ENCODE measurements at regions not wholly inside any gene's neighbourhood (a gene's known extent, or its start where the extent isn't known, plus 50 kb on each side); places are given as distances from the start of the nearest gene placed in this dataset.

DNA sequence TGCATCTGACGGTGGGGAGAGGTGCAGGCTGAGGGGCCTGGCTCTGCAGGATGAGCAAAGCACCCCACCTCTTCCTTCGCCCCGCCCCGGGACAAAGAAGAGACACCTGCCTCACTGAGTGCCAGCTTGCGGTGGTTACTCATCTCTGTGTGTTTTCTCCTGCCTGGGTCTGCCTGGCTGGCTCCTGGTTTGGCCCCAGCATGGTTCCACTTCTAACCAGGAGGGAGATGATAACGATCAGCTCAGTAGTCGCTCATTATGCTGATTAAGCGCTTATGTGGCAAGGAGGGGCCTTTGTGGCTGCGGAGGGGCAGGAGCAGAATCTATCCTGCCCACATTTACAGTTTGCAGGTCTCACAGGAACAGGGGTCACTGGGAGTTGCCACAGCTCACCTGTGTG, 68.7 kb upstream of the EDAR start:
- H3K9me1 ChIP-seq (replicated peaks; ENCODE audit: control insufficient read depth, extremely low read depth, insufficient read depth, low read length): no peaks in the 10 kb centered on the region
- no peak overlapping the region for H2AFZ ChIP-seq (ENCODE audit: low read depth, low read length)
- no peaks in the 10 kb centered on the region for H3K36me3 ChIP-seq (ENCODE audit: control insufficient read depth in 2 of 2, extremely low read depth in 1 of 2, insufficient read depth in 2 of 2, low read length in 2 of 2)
- FAIRE-seq: no peak
- no peaks in the 10 kb centered on the region for H4K20me1 ChIP-seq (replicated peaks; ENCODE audit: control insufficient read depth, extremely low read depth, insufficient read depth, low read length)
- CTCF ChIA-PET: interaction anchor here (1.4 kb wide), 1 partner anchor 71 kb away, joined by 3 read pairs; no protein-coding TSS in a partner anchor
- H3K4me3 ChIP-seq (replicated peaks in 1 of 3; ENCODE audit: insufficient read depth in 1 of 3, low read depth in 1 of 3, low read length in 3 of 3): no peak overlapping the region
- H3K9me3 ChIP-seq (replicated peaks; ENCODE audit: control insufficient read depth, insufficient read depth, low read length): no peaks in the 10 kb centered on the region
- TF ChIP-seq GATA2 (IDR thresholded peaks at IDR 0.05; ENCODE audit: insufficient read depth, insufficient read length, low read depth, low read length) (no peak), JUN (IDR thresholded peaks at IDR 0.05; ENCODE audit: borderline replicate concordance, insufficient read depth, insufficient read length, low read depth) (no peak), MYC (IDR thresholded peaks at IDR 0.05; ENCODE audit: low read depth, low read length) (no peak)
- POLR2A ChIA-PET: no interaction called here
- DNase-seq (ENCODE audit: low read depth, low spot score): no peak
- intact Hi-C loops (cut with micrococcal nuclease) (no loop called here), dilution Hi-C loops (cut with MboI; ENCODE audit: extremely low pct_ligation_motif_present, low sequenced_read_pairs) (no loop called here)
- H3K4me1 ChIP-seq (ENCODE audit: control insufficient read depth, extremely low read depth, insufficient read depth, low read length): no peaks in the 10 kb centered on the region
- no peak overlapping the region for H3K4me2 ChIP-seq (ENCODE audit: insufficient read depth, low read length)
- H3K9ac ChIP-seq (replicated peaks; ENCODE audit: extremely low read depth, insufficient read depth, low read length): no peak overlapping the region
- H3K79me2 ChIP-seq (ENCODE audit: control insufficient read depth, insufficient read depth, low read length): no peaks in the 10 kb centered on the region
- no TSS peak for BruUV-seq (replicated peaks)
- no peak overlapping the region for H3K27ac ChIP-seq (ENCODE audit: insufficient read depth, low read depth, low read length)
- peaks cover 18 to 22% of the 10 kb centered on the region in 2 experiments for H3K27me3 ChIP-seq (ENCODE audit: control insufficient read depth in 2 of 2, insufficient read depth in 2 of 2, low read length in 2 of 2)

DNA sequence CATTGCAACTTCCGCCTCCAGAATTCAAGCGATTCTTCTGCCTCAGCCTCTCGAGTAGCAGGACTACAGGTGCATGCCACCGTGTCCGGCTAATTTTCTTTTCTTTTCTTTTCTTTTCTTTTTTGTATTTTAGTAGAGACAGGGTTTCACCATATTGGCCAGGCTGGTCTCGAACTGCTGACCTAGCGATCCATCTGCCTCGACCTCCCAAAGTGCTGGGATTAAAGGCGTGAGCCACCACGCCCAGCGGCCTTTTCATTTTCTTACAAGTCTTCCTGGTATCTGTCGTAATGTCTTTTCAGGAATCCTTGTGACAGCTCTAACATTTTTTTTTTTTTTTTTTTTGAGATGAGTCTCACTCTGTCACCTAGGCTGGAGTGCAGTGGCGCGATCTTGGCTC, 66.4 kb upstream of the EDAR start:
- DNase-seq (ENCODE audit: low read depth, low spot score) (no peak), FAIRE-seq (no peak)
- H3K4me2 ChIP-seq (ENCODE audit: insufficient read depth, low read length): no peak overlapping the region
- H3K9me3 ChIP-seq (replicated peaks; ENCODE audit: control insufficient read depth, insufficient read depth, low read length): no peaks in the 10 kb centered on the region
- H3K9me1 ChIP-seq (replicated peaks; ENCODE audit: control insufficient read depth, extremely low read depth, insufficient read depth, low read length): no peaks in the 10 kb centered on the region
- ChIA-PET POLR2A (no interaction called here), CTCF (interaction anchor here (0.7 kb wide), 1 partner anchor 78 kb away, joined by 3 read pairs; no protein-coding TSS in a partner anchor)
- TF ChIP-seq FOS (IDR thresholded peaks at IDR 0.05; ENCODE audit: borderline replicate concordance, insufficient read depth, low read length) (no peak), MYC (IDR thresholded peaks at IDR 0.05; ENCODE audit: low read depth, low read length) (no peak), GATA2 (IDR thresholded peaks at IDR 0.05; ENCODE audit: insufficient read depth, insufficient read length, low read depth, low read length) (no peak), POLR2A (IDR thresholded peaks at IDR 0.05; ENCODE audit: low read depth, low read length) (no peak), JUN (IDR thresholded peaks at IDR 0.05; ENCODE audit: borderline replicate concordance, insufficient read depth, insufficient read length, low read depth) (no peak), POLR2AphosphoS5 (IDR thresholded peaks at IDR 0.05; ENCODE audit: insufficient read depth, low read depth, low read length) (no peak), EZH2 (IDR thresholded peaks at IDR 0.05; ENCODE audit: borderline replicate concordance, low read depth, low read length, severe bottlenecking) (no peak)
- TF ChIP-seq, protein P1, sequence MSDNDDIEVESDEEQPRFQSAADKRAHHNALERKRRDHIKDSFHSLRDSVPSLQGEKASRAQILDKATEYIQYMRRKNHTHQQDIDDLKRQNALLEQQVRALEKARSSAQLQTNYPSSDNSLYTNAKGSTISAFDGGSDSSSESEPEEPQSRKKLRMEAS (IDR thresholded peaks at IDR 0.05; ENCODE audit: insufficient read depth, insufficient read length): no peak
- TF ChIP-seq, protein P2, sequence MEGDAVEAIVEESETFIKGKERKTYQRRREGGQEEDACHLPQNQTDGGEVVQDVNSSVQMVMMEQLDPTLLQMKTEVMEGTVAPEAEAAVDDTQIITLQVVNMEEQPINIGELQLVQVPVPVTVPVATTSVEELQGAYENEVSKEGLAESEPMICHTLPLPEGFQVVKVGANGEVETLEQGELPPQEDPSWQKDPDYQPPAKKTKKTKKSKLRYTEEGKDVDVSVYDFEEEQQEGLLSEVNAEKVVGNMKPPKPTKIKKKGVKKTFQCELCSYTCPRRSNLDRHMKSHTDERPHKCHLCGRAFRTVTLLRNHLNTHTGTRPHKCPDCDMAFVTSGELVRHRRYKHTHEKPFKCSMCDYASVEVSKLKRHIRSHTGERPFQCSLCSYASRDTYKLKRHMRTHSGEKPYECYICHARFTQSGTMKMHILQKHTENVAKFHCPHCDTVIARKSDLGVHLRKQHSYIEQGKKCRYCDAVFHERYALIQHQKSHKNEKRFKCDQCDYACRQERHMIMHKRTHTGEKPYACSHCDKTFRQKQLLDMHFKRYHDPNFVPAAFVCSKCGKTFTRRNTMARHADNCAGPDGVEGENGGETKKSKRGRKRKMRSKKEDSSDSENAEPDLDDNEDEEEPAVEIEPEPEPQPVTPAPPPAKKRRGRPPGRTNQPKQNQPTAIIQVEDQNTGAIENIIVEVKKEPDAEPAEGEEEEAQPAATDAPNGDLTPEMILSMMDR (IDR thresholded peaks at IDR 0.05; ENCODE audit: extremely low read depth in 1 of 2, insufficient read depth in 1 of 2, low read depth in 1 of 2, low read length in 2 of 2): no peak
- H3K36me3 ChIP-seq (ENCODE audit: control insufficient read depth in 2 of 2, extremely low read depth in 1 of 2, insufficient read depth in 2 of 2, low read length in 2 of 2): no peaks in the 10 kb centered on the region
- H3K4me1 ChIP-seq (ENCODE audit: control insufficient read depth, extremely low read depth, insufficient read depth, low read length): no peaks in the 10 kb centered on the region
- H2AFZ ChIP-seq (ENCODE audit: low read depth, low read length): no peak overlapping the region
- no peak overlapping the region for H3K9ac ChIP-seq (replicated peaks; ENCODE audit: extremely low read depth, insufficient read depth, low read length)
- no peak overlapping the region for H3K27ac ChIP-seq (ENCODE audit: insufficient read depth, low read depth, low read length)
- peaks cover 8 to 11% of the 10 kb centered on the region in 2 experiments for H3K27me3 ChIP-seq (ENCODE audit: control insufficient read depth in 2 of 2, insufficient read depth in 2 of 2, low read length in 2 of 2)
- intact Hi-C loops (cut with micrococcal nuclease) (no loop called here), dilution Hi-C loops (cut with MboI; ENCODE audit: extremely low pct_ligation_motif_present, low sequenced_read_pairs) (no loop called here)
- no peak overlapping the region for H3K4me3 ChIP-seq (replicated peaks in 1 of 3; ENCODE audit: insufficient read depth in 1 of 3, low read depth in 1 of 3, low read length in 3 of 3)
- no peaks in the 10 kb centered on the region for H4K20me1 ChIP-seq (replicated peaks; ENCODE audit: control insufficient read depth, extremely low read depth, insufficient read depth, low read length)
- no peaks in the 10 kb centered on the region for H3K79me2 ChIP-seq (ENCODE audit: control insufficient read depth, insufficient read depth, low read length)
- no TSS peak for BruUV-seq (replicated peaks)
